GM19468 (cell line): ENCODE measurements at regions not wholly inside any gene's neighbourhood (a gene's known extent, or its start where the extent isn't known, plus 50 kb on each side); places are given as distances from the start of the nearest gene placed in this dataset.

Source experiments
- ATAC-seq: cut with Tn5 transposase; IDR thresholded peaks from one replicate; pipeline ENCODE4 v1.9.1; 2021; ENCODE audit warnings: mild to moderate bottlenecking, moderate library complexity, moderate number of reproducible peaks; ENCODE audit not compliant: unreplicated experiment; ENCODE audit errors: extremely low read depth

DNA sequence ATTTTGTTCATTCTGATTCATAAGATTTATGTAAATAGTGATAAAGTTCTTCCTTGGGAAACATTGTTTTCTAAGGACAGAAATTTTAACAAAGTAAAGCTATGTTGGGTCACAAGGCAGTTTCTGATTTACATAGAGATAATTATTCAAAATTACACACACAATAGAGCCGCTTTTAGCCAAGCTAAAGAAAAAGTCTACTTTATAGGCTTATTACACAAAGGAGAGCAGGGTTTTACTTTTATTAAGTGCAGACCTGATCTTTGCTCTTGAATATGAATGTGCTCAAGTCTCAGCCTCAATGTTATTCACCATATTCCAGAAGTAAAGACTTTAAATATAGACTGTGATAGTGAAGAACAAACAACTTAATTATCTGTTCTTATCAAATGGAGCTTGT, 787.8 kb upstream of the LINC00305 start:
- no peak for ATAC-seq

DNA sequence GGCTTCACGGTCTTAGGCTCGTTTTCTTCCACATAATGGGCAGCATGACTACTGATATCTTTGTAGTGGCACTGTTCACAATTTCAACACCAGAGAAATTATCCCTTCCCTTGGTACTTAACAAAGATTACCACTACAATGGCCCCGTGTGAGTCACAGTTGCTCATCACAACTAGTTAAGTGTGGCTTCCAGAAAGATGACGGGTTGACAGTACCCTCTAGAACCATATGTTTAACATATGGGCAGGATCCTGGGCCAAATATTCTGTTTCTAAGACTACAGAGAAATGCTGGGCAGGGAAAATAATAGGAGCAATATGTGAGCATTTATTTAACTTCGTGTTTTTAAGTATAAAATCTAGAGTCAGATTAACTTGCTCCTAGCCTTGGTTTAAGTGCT, 780.1 kb upstream of the LINC00305 start:
- no peak for ATAC-seq

DNA sequence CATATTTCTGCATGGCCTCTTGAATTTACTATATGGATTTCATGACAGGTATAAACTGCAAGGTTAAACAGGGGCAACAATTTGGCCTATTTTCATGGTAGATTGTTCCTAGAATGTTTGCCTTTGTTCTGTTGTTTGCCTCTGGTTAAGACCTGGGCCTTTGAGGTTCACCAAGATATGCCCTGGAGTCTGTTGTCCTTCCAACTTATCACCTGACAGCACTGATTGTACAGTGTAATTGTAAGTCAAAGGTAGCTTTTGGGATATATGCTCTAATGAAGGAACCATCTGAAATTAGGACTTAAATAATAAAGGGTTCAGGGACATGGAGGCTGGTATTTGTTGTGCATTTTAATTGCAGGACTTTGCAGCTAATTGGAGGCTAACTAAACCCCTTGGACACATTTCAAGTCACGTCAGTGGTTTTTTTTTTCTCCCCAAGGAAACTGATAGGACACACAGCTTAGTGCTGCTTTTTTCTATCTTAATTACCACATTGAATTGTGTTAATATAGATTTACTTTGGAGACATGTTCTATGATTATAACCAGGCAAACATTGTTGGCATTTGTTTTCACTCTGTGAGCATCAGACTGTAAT, 771.2 kb upstream of the LINC00305 start:
- no peak for ATAC-seq

DNA sequence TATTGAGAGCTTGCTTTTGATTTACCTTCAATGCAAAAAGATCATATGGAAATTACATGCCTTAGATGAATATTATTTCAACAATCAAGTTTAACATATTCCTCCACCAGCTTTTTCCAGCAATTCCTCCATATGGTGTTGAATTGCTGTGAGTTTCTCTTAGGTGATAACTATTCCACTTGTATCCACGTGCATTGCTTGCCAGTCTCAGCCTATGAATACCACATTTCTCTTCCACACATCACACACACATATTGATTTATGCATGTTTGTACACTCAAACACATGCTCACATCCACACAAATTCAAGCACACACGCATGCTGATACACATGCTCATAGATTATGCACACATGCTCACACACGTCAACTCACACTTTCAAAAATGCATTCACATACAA, 770.0 kb upstream of the LINC00305 start:
- no peak for ATAC-seq

DNA sequence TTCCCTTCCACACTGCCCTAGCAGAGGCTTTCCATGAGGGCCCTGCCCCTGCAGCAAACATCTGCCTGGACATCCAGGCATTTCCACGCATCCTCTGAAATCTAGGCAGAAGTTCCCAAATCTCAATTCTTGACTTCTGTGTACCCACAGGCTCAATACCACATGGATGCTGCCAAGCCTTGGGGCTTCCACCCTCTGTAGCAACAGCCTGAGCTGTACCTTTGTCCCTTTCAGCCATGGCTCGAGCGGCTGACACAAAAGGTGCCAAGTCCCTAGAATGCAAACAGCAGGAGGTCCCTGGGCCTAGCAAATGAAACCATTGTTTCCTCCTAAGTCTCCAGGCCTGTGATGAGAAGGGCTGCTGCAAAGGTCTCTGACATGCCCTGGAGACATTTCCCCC, 744.5 kb upstream of the LINC00305 start:
- no peak for ATAC-seq

DNA sequence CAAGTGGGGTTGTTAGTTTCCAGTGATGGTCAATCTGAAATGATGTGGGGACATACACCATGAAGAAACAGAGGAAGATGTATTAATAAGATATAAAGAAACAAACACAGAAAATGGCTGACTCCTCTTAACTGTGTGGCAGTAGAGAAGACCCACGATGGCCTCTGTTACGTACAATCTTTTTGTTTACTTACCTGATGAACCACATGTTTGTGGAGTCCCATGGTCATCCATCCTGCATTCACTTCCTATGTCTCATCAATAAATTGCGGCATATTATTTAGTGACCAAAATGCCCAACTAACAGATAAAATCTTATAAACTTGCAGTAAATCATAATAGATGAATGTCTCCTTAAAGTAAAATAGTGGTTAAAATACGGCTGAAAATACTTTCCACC, 740.1 kb upstream of the LINC00305 start:
- ATAC-seq: no peak

DNA sequence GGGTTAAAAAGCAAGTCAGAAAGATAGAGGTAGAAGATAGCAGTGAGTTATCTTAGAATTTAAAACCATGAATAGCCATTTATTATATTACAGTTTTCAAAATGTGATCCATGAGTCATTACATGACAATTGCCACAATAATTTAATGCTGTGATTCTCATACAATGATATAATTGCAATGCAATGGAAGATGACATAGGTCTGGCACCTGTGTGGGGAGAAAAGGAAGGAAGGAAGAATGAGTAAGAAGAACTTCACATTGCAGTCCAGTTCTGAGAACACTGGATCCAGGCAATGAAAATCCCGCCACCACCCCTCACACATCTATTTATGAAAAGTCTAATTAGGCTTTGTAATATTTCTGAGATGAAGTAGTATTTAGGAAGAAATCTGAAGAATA, 738.1 kb upstream of the LINC00305 start:
- no peak for ATAC-seq

DNA sequence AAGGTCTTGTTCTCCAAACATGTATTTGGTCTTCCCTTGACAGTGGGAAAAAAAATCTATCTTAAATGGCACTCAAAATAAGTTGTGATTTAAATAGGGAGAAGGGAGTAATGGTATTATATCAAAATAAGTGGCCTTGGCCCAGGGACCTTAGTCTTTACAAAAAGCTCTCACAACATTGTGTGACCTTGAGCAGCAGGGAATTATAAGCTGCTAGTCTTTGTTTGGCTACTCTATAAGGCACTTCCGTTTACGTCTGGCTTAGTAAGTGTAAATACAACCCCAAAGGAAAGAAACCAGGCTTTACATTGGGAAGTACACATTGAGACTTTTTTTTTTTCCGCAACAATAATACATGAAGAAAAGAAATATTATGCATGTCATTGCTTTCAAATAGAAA, 734.0 kb upstream of the LINC00305 start:
- ATAC-seq: no peak

DNA sequence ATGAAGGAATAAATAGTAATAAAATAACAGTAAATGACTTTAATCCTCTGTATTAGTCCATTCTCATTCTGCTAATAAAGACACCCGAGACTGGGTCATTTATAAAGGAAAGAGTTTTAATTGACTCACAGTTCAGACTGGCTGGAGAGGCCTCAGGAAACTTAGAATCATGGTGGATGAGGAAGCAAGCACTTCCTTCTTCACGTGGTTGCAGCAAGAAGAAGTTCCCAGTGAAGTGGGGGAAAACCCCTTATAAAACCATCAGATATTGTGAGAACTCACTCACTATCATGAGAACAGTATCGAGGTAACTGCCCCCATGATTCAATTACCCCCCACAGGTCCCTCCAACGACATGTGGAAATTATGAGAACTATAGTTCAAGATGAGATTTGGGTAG, 727.9 kb upstream of the LINC00305 start:
- ATAC-seq: no peak

DNA sequence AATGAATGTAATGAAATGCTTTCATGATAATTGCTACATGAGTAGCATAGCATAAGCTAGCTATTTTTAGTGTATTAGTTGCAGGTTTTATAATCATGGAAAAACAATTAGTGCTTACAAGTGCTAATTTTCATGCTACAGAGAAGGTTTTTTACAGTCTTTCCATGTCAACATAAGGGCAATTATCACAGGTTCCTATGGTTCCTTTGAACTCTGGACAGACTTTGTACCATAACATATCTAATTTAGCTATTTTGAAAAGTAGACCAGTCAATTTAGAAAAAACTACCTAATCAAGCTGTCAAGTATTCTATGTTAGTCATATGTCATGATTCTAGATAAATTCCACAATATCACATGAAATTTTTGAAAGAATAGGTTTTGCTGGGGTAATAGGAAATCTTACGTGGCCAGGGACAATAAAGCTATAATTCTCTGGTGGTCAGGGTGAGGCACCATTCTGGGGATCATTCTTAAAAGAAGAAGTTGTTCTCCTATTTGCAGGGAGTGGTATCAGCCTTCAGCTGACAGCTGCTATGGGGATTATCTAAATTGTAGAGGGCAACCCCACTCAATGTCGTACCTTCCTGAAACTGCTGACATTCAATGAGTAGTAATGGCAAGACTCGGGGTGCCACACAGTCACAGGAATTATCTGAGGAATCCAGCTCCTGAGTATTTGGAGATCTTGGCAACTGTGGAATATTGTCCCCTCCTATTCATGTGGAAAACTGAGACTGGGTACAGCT, 724.0 kb upstream of the LINC00305 start:
- ATAC-seq: no peak

DNA sequence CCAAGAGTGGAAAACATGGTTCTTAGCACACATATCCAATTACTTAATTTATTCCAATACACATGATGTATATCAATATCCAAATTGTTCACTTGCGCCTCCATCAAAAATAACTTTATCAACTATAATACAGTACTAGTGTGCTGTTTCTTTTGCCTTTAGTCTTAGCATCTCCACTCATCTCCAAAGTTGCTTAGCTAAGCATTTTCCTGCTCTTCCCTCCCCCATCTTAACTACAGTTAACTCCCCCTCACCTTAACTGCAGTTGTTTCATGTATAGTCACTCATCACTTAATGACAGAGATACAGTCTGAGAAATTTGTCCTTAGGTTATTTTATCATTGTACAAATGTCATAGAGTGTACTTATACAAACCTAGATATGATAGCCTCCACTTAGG, 705.2 kb upstream of the LINC00305 start:
- ATAC-seq: no peak

DNA sequence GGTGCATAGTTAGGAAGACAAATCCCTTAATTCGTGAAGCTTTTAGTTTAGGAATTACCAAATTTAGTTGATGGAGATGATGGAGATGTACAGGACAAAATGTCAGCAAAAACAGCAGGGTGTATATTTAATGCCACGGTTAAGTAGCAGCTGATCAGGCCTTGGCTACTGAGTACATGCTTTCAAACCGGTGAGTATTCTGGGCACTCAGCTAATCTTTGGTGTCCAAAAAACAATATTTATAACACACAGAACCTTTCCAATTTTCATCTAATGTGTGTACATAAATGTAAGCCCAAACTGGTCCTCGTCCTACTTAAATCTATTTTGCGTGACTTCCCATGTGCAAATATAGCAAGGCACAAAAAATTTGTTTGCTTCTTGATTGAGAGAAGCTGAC, 703.4 kb upstream of the LINC00305 start:
- ATAC-seq: no peak

DNA sequence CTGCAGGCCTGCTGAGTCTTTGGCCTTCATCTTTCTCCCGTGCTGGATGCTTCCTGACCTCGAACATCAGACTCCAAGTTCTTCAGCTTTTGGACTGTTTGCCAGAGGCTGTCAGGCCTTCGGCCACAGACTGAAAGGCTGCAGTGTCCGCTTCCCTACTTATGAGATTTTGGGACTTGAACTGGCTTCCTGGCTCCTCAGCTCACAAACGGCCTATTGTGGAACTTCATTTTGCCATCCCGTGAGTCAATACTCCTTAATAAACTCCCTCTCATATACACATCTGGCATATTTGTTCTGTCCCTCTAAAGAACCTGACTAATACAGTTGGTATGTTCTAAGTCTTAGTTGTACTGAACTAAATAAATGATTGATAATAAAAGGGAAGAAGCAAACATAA, 702.8 kb upstream of the LINC00305 start:
- ATAC-seq: no peak

DNA sequence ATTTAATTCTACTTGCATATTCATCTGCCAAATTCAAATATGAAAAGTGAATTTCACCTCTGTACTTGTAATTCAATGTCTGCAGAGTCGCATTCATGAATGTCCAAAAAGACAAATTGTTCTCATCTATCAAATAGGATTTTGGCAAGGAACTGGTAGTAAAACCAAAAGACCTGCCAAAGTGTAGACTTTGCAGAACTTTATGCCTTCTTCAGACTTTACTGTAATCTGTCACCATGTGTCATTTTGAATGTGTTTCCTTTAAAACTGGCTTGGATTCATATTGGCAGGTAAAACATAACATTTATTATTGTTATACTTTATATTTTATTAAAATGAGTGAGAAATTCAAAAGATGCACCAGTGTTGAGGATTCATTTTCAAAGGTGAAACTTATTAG, 701.9 kb upstream of the LINC00305 start:
- no peak for ATAC-seq

DNA sequence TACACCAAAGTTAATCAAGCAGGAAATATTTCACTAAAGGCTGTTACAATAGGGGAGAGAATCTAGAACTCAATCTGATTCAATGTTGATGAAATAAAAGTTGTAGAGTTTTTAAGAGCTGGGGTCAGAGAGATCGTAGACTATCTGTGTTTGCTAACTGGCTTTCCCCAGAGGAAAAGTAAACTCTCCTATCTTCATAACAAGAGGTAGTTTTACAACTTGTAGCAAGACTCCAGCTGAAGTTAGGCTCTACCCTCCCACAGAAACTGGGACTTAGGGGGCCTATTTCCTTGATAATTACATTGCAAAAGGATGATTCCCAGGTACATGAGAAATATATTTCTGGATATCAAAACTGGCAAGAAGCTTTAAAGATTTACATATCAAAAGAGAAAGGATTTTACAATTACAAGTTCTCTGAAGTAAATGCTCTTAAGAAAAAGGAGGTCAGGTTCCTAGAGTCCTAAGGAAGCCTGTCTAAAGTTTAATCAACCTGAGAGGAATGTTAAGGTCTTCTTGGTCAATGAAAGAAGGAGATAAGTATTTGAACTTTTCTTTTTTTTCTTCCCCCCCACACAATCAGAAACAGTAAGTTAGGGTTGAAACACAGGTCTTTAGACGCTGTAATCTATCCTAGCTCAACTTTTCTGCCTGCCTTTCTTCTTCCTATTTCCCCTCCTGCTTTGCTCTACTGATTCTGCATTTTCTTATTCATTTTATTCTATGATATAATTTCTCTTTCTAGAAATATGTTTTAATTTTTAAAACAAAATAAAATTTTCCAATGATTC, 692.2 kb upstream of the LINC00305 start:
- ATAC-seq: no peak

DNA sequence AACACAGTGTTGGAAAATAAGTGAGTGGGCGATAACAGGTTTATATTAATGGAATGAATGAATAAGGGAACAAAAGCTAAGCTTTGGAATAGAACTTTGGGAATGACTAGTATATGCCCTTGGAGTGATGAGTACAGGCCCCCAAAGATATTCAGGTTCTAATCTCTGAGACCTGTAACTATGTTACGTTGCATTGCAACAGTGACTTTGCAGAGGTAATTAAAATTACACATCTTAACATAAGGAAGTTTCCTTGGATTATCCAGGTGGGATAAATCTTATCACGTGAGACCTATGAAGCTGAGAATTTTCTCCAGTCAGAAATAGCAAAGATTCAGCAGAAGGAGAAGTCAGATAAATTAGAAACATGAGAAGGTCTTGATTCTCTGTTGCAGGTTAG, 661.5 kb upstream of the LINC00305 start:
- no peak for ATAC-seq

DNA sequence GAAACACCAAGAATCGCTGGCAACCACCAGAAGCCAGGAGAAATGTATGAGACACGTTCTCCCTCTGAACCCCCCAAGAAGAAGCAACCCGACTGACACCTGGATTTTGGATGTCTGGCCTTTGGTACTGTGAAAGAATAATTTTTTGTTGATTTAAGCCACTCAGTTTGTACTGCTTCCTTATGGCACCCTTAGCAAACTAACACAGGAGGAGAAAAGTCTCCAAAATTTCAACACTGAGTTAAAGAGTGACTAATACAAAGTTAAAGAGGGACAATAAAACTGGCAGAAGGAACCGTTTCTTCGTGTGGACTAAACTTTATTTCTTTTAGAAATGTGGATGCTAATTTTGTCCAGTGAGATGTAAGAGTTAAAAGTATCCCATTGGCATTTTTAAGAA, 660.9 kb upstream of the LINC00305 start:
- no peak for ATAC-seq

DNA sequence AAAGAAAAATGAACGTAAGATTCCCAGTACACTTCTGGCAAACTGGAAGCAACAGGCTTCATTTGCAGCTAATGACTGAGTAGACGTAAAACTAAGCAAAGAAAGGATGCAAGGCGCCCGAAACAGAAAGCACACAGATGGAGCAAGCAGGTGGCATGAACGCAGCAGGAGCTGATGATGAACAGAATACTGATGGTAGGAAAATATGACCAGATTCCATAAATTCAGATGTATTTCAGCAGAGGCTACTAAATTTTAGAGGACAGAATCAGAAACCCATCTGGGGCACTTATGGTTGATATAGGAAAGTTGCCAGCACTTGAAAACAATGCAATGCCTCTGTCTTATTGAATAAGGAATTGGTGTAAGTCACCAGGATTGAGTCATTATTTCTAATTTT, 658.7 kb upstream of the LINC00305 start:
- ATAC-seq: no peak

DNA sequence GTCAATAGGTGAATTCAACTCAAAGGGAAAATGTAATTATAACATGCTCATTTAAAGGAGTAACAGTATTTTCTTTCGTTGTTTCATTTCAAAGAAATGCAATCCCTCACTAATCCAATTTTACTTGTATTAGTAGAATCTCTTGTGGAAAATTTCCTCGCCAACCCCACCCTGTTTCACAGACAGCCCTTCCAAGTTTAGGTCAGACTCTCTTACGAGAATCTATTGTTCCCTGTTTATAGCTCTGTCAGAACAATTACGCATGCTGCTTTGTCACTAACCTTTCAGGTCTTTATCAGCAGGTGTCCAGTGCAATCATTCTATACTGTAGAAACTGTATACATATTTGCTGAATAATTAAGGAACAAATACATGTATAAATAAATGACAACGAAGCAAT, 657.8 kb upstream of the LINC00305 start:
- no peak for ATAC-seq

DNA sequence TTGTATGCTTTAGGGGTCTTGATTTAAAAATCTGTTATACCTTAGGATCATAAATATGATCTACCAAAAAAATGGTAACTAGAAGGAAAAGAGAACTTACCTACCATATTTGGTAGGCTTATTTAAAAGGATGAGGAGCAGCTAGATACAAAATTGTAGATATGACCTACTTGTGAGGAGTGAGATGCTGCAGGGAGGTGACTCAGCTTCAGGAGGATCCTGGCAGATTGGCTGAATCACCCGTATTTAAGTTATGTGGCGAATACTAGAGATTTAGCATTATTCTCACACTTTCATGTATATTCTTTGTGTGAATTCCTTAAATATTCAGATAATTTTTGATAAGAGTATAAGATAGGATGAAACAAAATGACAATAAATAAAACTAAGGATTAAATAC, 657.3 kb upstream of the LINC00305 start:
- no peak for ATAC-seq

DNA sequence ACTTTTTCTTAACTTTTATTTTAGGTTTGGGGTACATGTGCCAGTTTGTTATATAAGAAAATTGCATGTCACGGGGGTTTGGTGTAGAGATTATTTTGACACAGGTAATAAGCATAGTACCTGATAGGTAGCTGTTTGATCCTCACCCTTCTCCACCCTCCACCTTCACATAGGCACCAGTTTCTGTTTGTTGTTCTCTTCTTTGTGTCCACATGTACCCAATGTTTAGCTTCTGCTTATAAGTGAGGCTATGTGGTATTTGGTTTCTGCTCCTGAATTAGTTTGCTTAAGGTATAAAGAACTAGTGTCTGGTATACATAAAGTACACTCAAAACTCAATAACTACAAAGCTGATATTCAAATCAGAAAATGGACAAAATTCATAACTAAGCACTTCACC, 654.6 kb upstream of the LINC00305 start:
- no peak for ATAC-seq
